HG03175 (cell line): ENCODE measurements at regions not wholly inside any gene's neighbourhood (a gene's known extent, or its start where the extent isn't known, plus 50 kb on each side); places are given as distances from the start of the nearest gene placed in this dataset.
A peak's percentile ranks its signal among the peaks of the same experiment; 100 is the strongest.

ENCODE experiments used
- ATAC-seq: cut with Tn5 transposase; IDR thresholded peaks from one replicate; pipeline ENCODE4 v1.9.1; 2021; ENCODE audit warnings: mild to moderate bottlenecking, moderate library complexity; ENCODE audit not compliant: unreplicated experiment

DNA sequence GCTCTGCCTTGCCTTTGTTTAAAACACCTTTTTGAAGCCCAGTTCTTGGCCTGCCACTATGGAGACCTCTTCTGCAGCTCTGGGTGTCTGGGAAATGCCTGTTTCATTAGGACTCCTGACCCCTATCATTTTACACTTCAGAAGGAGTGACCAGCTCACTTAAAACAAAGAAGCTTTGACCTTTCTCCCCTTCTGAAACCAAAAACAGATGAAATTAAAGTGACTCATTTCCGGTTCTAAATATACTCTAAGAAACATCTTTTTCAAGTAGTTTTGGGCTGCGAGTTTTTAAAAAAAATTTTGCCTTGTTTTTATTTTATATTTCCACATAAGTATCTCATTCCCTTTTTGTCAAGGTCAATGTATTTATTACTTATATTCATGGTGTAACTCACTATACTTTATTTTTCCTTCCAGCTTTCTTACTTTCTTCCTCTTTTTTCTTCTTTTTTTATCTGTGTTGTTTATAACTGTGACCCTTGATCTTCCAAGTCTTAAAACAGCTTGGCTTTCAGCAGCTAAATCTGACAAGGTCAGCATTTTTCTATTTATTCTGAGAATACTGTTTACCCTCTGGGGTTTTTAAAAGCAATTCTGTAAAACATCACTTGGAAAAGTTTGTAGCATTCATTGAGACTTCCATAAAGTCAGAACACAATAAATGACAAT, 672.9 kb downstream of the NR2F1-AS1 start:
- ATAC-seq, result peak; percentile 74

DNA sequence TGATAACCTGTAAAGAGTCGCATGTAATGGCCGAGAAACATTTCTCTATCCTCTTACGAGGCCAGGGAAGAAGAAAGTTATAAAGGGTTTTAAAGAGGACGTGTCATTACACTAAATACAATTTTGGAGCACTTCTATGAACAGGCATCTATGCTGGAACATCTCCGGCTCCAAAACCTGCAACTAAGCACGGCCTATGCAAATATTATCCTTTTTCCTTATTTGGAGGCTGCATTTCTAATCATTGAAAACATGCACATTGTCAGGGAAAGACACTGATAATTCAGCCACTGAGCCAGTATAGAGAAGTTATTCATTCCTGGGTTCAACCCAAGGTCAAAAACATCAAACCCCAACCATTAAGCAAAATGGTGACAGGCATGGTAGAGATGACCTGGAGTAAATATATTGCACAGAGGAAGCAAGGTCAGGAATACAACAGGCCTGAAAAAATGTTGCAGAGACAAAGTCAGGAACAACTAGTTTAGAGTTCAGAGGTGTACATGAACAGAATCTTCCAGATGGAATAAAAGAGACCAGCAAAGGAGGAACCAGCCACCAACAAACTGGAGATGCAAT, 674.1 kb downstream of the NR2F1-AS1 start:
- ATAC-seq, result no peak

DNA sequence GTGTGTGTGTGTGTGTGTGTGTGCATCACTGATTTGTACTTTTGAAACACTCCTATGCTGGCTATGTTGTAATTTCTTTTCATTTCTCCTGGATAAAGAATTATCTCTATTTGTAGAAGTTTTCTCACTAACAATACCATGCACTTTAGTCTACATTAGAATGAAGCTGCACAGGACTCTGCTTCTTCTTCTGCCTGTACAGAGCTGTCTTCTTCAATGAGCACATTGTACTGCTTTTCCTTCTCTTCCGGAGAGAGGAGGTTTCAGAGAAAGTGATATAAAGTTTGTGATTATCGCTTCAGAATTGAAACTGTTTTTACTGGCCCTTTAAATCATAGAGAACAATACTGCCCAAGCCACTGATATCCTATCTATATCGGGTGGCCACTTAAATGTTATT, 677.0 kb downstream of the NR2F1-AS1 start:
- no peak for ATAC-seq

DNA sequence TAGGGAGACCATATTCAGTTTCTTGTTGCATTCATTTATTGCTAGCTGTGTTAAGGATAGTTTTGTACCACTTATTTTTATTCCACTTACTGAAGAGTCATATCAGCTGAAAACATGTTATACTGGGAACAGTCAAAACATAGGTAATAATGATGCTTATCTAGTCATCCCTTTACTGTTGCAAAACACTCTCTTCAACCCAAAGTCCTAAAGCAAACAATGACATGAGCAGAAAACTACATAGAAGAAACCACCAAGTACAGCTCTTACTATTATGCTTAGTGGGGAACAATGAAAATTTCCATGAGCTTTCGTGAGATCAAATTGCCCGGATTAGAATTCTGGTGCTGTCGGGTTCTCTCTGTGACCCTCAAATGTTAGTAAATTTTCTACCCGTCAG, 681.4 kb downstream of the NR2F1-AS1 start:
- ATAC-seq, result no peak

DNA sequence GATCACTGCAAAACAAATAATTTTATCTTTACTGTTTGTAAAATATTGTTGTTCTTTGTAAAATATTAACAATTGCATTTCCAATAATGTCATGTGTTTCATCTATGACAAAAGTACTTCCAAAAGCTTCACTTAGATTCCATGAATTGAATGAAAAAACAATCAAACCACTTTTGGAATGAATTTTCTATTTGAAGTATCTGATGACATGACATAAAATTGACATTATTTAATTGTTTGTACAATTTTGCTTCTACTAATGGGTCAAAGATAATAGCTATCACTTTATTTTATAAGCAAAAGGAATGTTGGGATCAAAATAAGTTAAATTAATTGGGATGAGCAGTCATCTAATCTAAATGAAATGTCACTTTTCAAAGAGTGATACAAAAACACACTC, 684.3 kb downstream of the NR2F1-AS1 start:
- no peak for ATAC-seq

DNA sequence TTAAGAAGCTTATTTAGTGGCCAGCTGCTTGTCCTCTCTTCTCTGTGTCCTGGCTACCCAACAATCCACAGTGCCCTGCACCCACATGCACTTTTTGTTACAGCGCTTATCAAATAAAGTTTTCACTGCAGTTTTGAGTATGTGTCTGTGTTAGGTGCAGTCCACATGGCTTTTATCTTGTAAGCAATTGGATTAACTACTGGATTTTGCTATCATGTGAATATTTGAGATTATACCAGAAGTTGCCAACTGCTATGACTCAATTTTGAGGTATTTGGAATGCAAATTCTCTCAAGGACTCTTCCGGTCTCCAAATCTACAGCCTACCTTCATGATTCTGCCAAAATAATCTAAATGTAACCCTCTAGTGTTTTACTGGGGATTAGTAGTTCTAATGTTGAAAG, 690.2 kb downstream of the NR2F1-AS1 start:
- no peak for ATAC-seq

DNA sequence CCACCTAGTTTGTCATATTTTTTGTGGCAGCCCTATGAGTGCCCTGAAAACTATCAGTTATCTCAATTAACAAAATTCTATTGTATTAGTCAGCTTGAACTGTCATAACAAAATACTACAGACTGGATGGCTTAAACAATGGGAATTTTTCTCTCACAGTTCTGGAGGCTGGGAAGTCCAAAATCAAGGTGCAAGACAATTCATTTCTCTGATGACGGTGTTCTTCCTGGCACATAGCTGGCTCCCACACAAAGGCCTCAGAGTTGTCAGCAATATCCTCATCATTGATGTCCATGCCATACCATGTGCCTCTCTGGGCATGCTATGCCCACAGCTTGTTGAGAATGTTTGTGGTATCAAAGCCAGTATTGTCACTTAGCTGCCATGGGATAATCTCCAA, 691.9 kb downstream of the NR2F1-AS1 start:
- no peak for ATAC-seq

DNA sequence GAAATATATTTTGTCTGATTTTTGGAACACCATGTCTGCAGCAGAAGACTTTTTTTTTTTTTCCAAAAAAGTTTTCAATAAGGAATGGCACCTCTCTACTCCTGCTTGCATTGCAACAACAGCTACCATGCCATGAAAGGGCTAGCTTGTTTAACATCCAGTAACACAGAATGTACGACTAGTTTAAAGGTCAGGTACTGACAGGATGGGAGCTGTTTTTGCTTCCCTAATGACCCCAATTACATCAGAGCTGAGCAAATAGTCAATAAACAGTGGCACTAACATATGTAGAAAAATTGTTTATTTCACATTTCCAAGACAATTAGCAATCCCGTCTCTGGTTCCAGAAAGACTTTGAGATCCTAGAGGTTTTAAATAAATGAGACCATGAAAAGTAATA, 693.8 kb downstream of the NR2F1-AS1 start:
- ATAC-seq, result no peak

DNA sequence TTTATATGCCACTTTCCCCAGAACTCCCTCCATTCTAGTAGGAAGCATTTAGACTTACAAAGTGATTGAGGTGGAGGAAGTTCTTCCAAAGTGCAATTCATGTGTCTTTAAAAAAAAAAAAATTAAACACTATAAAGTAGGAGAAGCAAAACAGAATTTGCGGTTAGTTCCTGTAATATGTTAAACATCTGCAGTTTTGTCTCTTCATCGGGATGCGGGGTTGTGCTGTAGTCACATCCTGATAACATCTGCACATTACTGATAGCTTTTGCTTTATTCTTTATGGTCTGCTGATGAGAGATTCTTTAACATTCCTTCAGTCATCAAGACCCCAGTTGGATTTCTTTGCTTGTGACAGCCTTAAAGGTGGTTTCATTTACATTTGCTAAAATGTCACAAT, 694.3 kb downstream of the NR2F1-AS1 start:
- ATAC-seq, result no peak

DNA sequence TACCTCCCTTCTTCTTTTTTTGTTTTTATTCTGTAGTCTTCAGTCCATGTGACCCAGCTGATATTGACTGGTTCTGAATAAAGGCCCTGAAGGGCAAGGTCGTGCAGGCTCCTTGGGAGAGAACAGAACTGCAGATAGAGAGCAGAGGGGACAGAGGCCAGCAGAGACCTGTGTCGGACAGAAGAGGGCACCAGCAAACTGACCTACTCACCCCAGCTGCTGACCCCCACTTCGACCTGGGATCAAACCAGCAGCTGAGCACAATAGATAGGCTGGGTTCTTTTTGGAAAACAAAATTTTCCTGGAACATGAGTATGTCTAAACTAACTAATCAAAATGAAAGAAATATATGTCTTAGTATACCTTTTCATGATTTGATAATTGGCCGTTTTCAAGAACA, 695.1 kb downstream of the NR2F1-AS1 start:
- ATAC-seq, result no peak

DNA sequence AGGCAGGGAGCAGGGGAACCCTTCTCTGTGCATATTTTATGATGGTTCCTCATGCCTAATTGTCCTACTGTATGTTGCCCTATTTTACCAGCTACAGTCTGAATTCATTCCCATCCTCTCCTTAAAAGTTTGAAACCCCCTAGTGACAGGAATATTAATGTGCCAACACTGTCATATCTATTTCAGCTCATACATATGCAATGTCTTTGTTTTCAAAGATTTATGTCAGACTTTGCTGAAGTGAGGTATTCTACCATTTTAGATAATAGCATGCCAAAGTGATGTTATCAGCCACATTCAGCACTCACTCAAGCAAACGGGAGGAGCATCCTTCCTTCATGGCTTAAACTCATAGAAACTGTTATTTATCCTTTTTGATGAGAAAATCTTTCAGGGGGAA, 696.5 kb downstream of the NR2F1-AS1 start:
- no peak for ATAC-seq

DNA sequence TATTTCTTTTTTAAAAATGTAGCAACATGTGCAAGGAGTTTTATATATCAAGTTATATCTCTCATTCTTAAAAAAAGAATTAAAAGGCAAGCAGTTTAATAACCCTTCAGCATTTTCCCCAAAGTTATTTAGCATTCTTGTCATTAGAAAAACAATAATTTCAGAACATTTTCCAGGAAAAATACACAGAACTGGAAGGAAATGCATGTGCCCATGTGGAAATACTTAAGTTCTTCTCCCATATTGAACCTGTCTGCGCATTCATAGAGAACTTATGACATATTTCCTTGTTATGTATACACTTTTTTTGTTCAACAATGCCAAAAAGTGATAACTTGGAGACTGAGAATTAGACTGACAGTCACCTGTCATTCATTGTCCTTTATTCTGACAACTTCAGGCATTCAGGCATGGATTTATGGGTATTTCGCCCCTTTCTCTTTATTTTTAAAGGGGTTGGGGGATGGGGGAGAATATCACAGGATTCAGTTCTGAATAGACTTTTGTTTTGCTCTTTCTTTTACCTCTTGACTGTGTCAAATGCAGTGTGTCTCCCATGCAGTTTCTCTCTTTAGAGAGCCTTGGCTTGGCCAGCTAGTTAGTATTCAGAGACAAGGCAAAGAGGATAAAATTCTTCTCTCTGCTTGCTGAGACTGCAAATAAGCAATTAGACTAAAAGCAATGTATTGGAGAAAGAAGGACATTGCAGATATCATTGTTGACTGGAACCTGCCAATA, 701.0 kb downstream of the NR2F1-AS1 start:
- ATAC-seq, result no peak

DNA sequence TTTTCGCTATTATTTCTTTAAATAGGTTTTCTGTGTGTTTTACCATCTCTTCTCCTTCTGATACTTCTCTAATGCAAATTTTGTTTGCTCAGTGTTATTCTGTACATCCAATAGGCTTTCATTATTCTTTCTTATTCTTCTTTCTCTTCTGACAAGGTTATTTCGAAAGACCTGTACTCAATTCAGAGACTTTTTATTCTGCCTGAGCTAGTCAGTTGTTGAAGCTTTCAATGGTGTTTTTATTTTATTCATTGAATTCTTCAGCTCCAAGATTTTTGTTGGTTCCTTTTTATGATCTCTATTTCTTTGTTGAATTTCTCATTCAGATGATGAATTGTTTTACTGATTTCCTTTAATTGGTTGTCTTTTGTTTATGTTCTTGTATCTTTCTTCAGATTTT, 706.2 kb downstream of the NR2F1-AS1 start:
- no peak for ATAC-seq

DNA sequence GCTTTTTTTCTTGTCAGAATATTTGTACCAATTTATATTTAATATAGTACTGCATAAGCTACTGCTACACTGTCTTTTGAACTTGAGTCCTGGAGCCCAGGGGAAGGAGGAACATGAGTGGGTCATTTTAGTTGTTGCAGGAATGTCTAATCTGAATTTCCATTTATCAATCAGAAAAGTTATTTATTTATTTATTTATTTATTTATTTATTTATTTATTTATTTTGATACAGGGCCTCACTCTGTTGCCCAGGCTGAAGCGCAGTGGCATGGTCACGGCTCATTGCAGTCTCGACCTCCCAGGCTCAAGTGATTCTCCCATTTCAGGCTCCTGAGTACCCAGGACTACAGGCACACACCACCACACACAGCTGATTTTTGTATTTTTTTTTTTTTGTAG, 712.6 kb downstream of the NR2F1-AS1 start:
- no peak for ATAC-seq

DNA sequence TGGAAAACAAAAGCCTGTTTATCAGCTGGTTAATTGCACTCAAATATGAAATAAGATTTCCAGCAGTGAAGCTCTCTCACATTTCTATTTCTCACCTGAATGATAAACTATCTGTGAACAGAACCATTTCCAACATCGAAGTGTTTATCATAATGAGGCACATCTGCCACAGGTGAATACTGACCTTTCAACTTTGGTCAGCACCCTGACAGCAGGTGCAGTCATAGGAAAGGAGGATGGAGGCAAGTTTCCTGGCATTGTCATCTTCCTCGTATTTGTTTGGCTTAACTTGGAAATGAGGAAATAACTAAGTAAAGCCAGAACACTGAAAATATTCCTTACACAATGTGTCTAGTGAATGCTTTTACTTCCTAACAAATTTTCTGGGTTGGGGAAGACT, 716.4 kb downstream of the NR2F1-AS1 start:
- ATAC-seq, result no peak

DNA sequence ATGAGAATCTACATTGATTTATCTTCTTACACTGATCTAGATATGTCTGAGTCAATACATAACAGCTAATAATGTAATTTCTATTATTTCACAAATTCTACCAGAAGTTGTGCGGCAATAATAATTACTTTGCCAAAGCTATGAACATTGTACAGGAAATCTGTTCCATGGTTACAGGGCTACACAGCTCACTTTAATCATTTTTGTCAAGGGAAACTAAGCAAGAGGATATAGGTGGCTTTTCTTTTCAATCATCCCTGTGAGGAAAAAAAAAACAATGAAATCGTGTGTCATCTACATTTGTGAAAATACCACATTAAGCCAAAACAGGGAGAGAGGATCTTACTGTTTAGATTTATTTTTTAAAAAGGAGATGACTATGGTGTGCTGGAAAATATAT, 717.4 kb downstream of the NR2F1-AS1 start:
- no peak for ATAC-seq

DNA sequence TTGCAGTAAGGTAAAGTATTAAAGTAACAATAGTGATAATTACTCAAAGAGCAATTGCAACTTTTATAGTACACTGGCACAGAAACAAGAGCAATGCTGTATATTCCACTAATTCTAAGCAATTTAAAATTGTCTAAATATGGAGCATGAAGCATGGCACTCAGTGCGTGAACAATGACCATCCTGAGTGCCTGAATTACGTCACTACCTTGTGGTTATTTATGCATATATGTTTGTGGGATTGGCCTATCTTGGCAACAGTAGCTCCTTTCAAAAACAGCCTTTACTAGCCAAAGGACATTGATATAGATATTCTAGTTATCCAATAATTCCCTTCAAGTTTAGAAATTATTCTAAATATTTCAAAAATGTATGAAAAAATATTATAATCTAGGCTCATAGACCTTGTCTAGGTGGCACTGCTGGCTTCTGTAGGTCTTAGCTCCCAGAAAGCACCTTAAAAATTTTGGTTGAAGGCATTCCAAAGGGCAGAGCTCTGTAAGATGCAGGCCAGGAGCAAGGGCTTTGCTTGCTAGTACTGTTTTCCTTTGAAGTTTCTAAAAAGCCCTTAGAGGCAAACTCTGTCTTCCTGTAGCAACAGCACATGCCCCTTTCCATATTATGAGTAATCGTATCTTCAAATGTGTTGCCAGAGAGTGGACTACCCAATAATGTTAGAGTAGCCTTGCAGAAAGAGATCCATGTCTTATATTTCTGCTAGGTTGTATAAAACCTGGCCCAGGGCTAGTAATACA, 719.3 kb downstream of the NR2F1-AS1 start:
- ATAC-seq, result no peak

DNA sequence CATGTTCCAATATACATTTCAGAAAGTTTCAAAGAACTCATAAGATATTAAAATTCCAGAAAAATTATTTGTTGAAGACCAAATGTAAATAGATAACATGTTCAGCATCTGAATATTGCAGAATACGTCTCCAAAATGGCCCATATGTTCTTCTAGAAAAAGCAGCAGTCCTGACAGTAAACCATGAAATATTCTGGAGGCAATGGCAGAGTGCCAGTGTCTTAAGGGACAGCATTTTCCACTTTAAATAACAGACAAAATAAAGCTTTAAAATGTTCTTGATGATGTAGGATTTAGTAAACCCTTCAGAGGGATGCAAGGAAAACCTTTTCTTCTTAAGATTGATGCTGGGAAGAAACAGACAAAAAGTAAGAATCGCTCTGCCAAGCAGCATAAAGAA, 721.0 kb downstream of the NR2F1-AS1 start:
- no peak for ATAC-seq

DNA sequence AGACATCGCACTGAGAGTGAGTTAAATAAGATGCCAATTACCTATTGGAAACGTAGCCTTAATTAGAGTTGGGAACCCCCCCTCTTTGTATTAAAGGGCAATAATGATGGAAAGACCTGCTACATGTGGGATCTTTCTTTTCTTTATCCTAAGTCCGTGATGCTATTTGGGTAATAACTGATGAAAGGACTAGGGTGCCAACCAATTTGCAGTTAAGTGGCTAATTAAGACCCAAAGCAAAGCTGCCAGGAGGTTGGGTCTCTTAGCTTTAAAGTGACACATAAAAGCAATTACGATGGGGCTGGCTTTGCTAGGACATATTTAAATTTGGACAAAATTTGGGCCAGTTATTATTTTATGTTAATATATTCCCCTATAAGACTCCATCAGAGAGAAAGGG, 728.8 kb downstream of the NR2F1-AS1 start:
- ATAC-seq, result no peak

DNA sequence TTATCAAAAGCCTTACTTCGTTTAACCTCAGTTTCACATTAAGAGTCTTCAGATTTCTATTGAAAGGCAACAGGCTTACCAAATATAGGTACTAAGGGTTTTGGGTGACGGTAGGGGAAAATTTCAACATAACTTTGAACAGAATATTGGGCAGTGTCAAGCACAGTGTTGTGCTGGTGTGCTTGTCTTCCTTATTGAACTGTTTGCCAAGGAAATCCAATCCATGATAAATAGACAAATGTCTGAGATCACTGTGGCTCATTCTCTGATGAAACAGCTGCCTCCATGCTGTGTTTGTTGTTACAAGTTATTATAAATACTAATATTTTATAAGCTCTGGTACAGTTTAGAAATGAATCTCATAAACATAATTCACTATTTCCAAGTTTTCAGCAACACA, 730.1 kb downstream of the NR2F1-AS1 start:
- no peak for ATAC-seq

DNA sequence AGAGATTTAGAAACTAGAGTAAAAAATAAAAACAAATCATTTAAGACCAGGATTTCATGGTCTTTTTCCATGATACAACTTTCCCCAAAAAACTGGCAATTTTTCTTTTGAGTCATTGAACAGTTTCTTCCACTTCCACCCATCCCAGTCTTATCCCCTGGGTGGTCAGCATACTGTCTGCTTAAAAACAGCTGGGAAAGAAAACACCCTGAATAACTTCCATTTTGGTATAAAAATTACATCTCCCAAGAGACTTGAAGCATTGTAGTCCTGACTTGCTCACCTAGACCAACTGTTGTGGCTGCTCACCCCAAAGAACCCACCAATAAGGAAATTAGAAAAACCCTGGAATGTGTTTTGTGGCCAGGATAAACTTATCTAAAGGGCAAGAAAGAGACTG, 731.3 kb downstream of the NR2F1-AS1 start:
- ATAC-seq, result no peak
